A549 (cell line): ENCODE measurements at regions not wholly inside any gene's neighbourhood (a gene's known extent, or its start where the extent isn't known, plus 50 kb on each side); places are given as distances from the start of the nearest gene placed in this dataset.

Experiments used
- CTCF ChIP-seq: fragments of >200 bp; sonication (Bioruptor Twin); formaldehyde crosslinking; IDR thresholded peaks from 3 replicates; pipeline ENCODE4 v1.5.1; 2016
- POLR2A ChIP-seq: IDR thresholded peaks from 2 replicates; pipeline ENCODE4 v1.6.1; 2012; ENCODE audit warnings: mild to moderate bottlenecking, low read length

GRCh38 chr3:182178488-182179200, 466.9 kb downstream of the SOX2 start:
- TF ChIP-seq CTCF (no peak), POLR2A (no peak)
